Activated CD4-positive, CD25-positive, alpha-beta regulatory T cell treated with anti-CD3 and anti-CD28 coated beads, Interleukin-2, amount 50 U/mL, for 16 hours (primary cell): ENCODE measurements at regions not wholly inside any gene's neighbourhood (a gene's known extent, or its start where the extent isn't known, plus 50 kb on each side); places are given as distances from the start of the nearest gene placed in this dataset.
"Not testable (repeated sequence)": the region's sequence is repeated elsewhere in the genome, so short reads cannot be mapped to it uniquely, and the experiment has no call there.

Source experiments
- DNase-seq: peaks from one replicate; pipeline ENCODE4 v3.0.0-alpha.2; 2020; ENCODE audit warnings: low read depth, low spot score

DNA sequence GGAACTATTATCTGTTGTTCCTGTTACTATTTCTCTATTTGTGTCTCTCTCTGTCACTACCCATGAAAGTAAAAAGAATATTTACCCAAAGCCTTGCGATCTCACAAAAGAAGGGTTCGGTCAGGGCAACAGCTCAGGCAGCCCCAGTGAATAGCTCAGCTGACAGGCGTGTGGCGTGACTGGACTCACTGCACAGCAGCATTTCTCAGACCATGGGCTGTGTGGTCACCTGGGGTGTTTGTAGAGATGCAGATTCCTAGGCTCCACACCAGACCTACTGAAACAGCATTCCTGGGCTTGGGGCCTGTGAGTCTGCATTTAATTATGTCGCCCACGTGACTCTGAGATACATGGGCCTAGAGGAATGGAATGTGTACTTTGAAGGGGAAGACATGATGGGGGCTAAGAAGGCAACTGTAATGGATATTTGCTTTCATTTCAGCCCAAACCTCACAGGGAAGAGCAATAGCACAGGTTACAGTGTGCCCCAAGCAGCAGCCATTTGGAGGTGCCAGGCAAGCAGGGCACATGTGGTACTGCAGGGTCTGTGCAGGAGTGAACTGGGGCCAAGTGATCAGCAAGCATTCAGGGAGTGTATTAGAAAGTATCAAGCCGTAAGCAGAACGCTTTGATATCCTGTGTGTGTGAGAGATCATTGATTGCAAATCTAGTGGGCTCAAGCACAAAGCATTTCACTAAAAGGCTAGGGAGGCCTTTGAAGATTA, 90.4 kb upstream of the RBMS1 start:
- no peak for DNase-seq

- DNase-seq = no peak
Observed at GRCh38 chr2:160584972-160585494, 91.4 kb upstream of the RBMS1 start.

- no peak for DNase-seq
Observed at GRCh38 chr2:160590664-160591063, 97.1 kb upstream of the RBMS1 start.

DNA sequence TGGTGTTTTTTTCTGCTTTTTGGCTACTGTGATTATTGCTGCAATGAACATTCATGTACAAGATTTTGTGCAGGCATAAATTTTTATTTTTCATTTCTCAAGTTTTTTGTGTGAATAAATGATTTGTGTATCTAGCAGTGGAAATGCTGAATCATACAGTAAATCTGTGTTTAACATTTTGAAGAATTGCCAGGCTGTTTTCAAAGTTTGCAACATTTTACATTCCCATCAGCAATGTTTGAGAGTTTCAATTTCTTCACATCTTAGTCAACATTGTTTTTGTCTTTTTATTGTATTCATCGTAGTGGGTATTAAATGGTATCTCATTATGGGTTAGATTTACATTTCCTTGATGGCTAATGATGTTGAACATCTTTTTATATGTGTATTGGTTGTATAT, 98.8 kb upstream of the RBMS1 start:
- DNase-seq = no peak

- no peak for DNase-seq
Observed at GRCh38 chr2:160592993-160593392, 99.4 kb upstream of the RBMS1 start.

DNA sequence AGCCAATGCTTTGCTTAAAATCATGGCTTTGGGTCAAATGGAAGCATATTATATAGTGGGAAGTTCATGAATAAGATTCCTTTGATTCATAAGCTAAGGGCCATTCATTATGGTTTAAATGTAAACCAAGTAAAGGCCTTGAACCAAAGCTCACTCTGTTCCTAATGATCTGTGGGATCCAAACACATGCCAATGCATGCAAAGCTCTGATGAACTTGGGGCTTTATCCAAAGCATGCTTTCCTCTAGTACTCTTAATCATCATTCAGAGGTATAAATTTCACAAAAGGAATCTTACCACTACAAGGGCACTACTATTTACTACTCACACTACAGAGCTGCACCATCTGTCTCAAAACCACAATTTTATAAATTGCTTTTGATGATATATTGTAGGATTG, 102.8 kb upstream of the RBMS1 start:
- DNase-seq = no peak

DNA sequence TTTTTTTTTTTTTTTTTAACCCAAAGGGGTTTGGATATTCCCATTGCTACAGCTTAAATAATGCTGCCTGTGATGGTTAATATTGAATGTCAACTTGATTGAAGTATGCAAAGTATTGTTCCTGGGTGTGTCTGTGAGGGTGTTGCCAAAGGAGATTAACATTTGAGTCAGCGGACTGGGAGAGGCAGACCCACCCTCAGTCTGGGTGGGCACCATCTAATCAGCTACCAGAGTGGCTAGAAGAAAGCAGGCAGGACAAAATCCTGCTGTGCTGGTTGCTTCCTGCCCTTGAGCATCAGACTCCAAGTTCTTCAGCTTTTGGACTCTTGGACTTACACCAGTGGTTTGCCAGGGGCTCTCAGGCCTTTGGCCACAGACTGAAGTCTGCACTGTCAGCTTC, 106.8 kb upstream of the RBMS1 start:
- DNase-seq = not testable (repeated sequence)

GRCh38 chr2:160602073-160602472, 108.5 kb upstream of the RBMS1 start:
- no peak for DNase-seq

- no peak for DNase-seq
Observed at GRCh38 chr2:160603771-160604510, 110.3 kb upstream of the RBMS1 start.

- no peak for DNase-seq
Observed at GRCh38 chr2:160606341-160606740, 112.7 kb upstream of the RBMS1 start.

DNA sequence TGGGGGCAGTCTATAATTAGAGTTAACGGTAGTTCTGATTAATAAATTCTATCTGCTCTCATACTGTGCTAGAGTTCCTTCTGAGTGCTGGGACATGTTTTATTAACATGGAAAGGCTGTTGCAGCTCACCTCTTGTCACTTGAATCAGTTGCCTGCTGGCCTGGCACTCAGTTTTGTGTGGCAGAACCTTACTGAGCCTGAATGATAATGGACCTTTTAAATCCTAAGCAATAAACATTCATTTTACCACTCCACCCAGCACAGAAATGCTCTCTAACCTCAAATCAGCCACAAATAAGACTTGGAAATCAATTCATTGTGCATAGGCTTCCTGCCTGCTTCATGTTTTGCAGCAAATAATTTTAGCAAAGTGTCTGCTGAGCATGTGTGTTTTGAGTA, 115.0 kb upstream of the RBMS1 start:
- no peak for DNase-seq

DNA sequence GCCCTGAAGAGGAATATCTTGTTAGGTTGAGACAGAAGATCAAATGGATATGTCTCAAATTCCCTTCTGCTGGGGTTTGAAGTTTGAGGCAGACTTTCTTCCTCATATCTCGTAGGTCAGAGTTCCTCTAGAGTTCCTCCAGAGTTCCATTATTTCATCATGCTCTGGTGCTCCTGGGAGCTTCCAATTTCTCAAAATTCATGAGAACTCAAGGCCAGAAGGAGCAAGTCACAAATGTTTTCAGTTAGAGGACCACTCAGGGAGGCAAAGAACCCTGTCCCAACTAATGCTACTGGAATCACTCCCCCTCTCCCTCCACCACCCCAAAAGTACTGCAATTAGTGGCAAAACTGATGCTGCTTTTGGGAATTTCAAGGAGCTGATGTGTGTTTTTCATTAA, 115.7 kb upstream of the RBMS1 start:
- no peak for DNase-seq

- DNase-seq = no peak
Observed at GRCh38 chr2:160610041-160610440, 116.4 kb upstream of the RBMS1 start.

GRCh38 chr2:160612266-160612856, 118.8 kb upstream of the RBMS1 start:
- DNase-seq = no peak

- no peak for DNase-seq
Observed at GRCh38 chr2:160613466-160614153, 120.0 kb upstream of the RBMS1 start.

GRCh38 chr2:160614391-160614790, 120.8 kb upstream of the RBMS1 start:
- DNase-seq = no peak

DNA sequence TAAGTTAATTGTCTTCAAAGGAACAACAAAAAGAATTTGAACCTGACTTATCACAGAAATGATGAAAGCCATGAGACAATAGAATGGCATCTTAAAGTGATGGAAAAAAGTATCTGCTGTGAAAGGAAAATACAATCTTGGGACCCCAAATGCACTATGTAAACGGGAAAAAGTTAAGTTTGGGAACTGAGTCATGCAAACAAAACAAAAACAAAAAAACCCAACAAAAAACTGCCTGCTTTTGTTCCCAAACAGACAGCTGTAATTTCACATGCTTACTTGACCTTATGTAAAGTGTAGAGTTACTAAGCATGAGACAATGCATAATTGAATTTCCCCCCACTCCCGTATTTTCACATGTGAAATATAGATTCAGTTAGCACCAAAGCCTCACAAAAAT, 122.1 kb upstream of the RBMS1 start:
- DNase-seq = no peak

DNA sequence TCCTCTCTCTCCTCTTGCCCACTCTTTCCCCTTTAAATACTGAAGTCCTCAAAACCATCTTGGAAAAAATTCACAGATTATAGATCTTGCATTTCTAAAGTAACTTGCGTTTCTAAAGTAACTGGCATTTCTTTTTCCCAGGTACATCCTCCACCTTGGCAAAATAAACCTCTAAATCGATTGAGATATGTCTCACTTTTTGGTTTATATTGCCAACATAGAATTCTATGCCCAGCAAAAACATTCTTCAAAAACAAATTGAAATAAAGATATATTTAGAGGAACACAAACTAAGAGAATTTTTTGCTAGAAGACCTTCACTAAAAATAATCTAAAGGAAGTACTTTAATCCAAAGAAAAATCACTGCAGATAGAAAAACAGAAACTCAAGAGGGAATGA, 122.5 kb upstream of the RBMS1 start:
- no peak for DNase-seq

DNA sequence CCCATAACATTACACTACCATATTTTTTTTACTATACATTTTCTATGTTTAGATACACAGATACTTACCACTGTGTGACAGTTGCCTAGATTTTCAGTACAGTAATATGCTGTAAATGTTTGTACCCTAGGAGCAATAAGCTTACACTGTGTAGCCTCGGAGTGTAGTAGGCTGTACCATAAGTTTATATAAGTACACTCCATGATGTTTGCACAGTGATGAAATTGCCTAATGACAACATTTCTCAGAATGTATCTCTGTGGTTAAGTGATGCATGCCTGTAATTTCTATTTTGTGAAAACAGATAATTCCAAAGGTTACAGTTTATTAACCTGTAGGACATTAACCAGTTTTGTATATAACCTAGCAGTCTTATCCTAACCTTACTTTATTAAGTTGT, 128.1 kb upstream of the RBMS1 start:
- no peak for DNase-seq

- not testable (repeated sequence) for DNase-seq
Observed at GRCh38 chr2:160628020-160628637, 134.5 kb upstream of the RBMS1 start.

- DNase-seq = no peak
Observed at GRCh38 chr2:160628811-160629210, 135.2 kb upstream of the RBMS1 start.
